TTC549 (cell line): ENCODE measurements at regions not wholly inside any gene's neighbourhood (a gene's known extent, or its start where the extent isn't known, plus 50 kb on each side); places are given as distances from the start of the nearest gene placed in this dataset.
"Not testable (repeated sequence)": the region's sequence is repeated elsewhere in the genome, so short reads cannot be mapped to it uniquely, and the experiment has no call there.

Experiments used
- FAIRE-seq: peaks from 2 replicates; lab custom pipeline; 2012; peaks lifted over from hg19 to GRCh38; lab: Jason Lieb, UNC

- FAIRE-seq, result not testable (repeated sequence)
These were observed 81.1 kb downstream of the THSD1 start for GRCh38 chr13:52324831-52325230.

DNA sequence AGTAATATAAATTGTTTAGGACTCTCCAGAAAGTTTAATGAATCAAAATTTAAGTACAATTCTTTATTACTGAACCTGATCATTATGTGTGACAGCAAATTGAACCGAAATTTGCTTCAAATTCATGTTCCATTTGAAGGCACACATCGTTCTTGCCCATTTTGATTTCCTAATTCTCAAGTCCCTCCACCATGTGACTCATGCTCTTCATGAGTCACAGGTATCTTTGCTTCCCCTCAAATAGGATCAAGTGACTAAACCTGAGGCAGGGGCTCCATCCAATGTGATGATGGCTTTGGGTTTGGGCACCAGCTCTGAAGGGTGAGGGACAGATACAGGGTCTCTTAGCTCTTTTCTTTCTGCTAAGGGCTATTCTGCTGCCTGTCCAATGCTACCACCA is 86.1 kb downstream of the THSD1 start:
- FAIRE-seq, result no peak

- not testable (repeated sequence) for FAIRE-seq
These were observed 96.1 kb downstream of the THSD1 start for GRCh38 chr13:52309833-52310232.

GRCh38 chr13:52306336-52306735 is 99.6 kb downstream of the THSD1 start:
- not testable (repeated sequence) for FAIRE-seq

DNA sequence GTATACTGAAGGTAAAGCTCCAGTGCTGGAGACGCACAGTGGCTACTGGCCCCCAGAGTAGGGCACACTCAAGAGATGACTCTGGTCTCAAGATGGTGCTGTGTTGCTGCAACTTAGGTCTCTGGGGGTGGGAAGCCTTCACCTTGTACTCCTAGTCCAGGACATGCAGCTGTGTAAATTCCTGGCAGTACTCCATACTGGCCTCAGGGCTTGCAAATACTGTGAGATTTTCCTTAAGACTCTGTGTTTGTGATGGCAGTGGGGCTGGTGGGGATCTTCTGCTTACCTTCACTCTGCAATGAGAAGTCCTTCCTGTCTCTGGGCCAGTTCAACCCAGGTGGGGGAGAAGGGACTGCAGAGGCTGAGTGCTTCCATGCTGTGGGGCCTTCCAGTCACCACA is 102.9 kb downstream of the THSD1 start:
- not testable (repeated sequence) for FAIRE-seq

GRCh38 chr13:52302688-52303087 is 103.3 kb downstream of the THSD1 start:
- not testable (repeated sequence) for FAIRE-seq

- FAIRE-seq, result not testable (repeated sequence)
These were observed 104.1 kb downstream of the THSD1 start for GRCh38 chr13:52301810-52302400.

DNA sequence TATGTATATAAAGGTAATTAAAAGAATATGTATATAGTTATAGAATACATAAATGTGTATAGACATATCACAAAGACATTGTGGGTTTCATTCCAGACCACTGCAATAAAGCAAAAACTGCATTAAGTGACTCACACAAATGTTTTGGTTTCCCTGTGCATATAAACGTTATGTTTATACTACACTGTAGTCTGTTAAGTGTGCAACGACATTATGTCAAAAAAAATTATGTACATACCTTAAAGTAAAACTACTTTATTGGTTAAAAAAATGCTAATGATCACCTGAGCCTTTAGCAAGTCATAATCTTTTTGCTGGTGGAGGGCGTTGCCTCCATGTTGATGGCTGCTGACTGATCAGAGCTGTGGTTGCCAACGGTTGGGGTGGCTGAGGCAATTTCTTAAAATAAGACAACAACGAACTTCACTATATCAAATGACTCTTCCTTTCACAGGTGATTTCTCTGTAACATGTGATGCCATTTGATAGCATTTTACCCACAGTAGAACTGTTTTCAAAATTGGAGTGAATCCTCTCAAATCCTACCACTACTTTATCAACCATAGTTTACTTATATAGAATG is 107.8 kb downstream of the THSD1 start:
- FAIRE-seq, result not testable (repeated sequence)

- not testable (repeated sequence) for FAIRE-seq
These were observed 117.1 kb downstream of the THSD1 start for GRCh38 chr13:52288891-52289290.

- not testable (repeated sequence) for FAIRE-seq
These were observed 122.0 kb upstream of the NEK3 start for GRCh38 chr13:52281387-52281786.

- not testable (repeated sequence) for FAIRE-seq
These were observed 120.0 kb upstream of the NEK3 start for GRCh38 chr13:52279408-52279807.

DNA sequence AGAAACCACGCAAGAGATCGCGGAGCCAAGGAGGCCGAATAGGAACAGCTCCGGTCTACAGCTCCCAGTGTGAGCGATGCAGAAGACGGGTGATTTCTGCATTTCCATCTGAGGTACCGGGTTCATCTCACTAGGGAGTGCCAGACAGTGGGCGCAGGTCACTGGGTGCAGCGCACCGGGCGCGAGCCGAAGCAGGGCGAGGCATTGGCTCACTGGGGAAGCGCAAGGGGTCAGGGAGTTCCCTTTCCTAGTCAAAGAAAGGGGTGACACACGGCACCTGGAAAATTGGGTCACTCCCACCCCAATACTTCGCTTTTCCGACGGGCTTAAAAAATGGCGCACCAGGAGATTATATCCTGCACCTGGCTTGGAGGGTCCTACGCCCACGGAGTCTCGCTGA is 94.9 kb upstream of the NEK3 start:
- FAIRE-seq, result not testable (repeated sequence)

GRCh38 chr13:52240752-52241151 is 81.4 kb upstream of the NEK3 start:
- FAIRE-seq, result not testable (repeated sequence)

GRCh38 chr13:52235900-52236595 is 76.7 kb upstream of the NEK3 start:
- FAIRE-seq, result peak; percentile 46

DNA sequence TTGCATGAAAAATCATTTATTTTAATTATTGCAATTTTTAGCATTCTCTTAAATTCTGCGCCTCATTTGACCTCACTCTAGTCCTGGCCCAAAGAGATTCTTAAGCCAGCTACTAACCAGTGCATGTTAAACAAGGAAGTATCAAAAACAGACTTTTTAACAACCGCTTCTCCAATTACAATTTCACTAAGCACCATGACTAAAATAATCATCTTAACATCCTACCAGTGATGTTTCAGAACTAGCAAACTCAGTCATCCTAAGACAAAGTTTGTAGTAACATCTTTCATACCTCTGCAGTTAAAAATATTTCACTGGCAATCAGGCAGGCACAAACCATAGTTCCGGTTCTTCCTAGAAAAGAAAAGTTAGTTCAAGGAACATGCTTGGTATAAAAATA is 75.5 kb upstream of the NEK3 start:
- not testable (repeated sequence) for FAIRE-seq

- not testable (repeated sequence) for FAIRE-seq
These were observed 63.7 kb upstream of the NEK3 start for GRCh38 chr13:52223063-52223462.

- FAIRE-seq, result not testable (repeated sequence)
These were observed 54.5 kb upstream of the NEK3 start for GRCh38 chr13:52213920-52214319.

- FAIRE-seq, result not testable (repeated sequence)
These were observed 53.5 kb upstream of the NEK3 start for GRCh38 chr13:52212886-52213285.

DNA sequence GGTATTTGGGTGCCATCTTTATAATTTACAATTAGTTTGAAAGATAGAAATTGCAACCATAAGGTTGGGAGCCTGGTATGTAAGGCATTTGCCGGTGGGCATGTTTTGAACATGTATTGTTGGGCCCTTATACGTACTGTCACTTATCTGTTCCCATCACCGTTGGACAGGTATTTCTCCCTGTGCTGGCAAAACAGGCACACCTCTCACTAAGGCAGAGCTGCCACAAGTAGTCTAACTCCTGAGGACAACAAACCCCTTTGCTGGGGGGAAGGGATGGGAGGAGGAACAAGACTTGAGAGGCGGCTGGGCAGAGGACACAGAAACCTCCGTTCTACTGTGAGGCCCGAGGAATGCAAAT is 52.0 kb upstream of the NEK3 start:
- FAIRE-seq, result not testable (repeated sequence)

GRCh38 chr13:52210564-52211415 is 51.4 kb upstream of the NEK3 start:
- not testable (repeated sequence) for FAIRE-seq
